ENCODE measurements at regions not wholly inside any gene's neighbourhood (a gene's known extent, or its start where the extent isn't known, plus 50 kb on each side); places are given as distances from the start of the nearest gene placed in this dataset.

DNA sequence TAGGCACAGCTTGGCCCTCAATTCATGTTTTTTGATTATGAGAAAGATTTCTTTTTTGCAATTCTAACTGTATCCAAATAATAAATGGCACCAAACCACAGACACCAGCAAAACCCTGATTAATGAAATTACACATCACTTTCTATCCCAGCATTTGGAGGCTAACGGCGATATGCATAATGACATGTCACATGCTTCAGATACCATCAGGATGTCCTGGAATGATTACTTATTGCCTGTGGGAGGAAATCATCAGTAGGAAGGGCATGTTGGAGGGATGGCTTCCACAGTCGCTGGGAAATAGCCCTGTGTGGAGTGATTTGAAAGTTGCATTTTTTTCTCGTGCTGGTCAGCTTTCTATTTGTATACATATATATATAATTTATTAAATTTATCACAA lies 121.7 kb downstream of the CMPK2 start:
- DNase-seq (ENCODE audit: low read depth) = no peak

DNA sequence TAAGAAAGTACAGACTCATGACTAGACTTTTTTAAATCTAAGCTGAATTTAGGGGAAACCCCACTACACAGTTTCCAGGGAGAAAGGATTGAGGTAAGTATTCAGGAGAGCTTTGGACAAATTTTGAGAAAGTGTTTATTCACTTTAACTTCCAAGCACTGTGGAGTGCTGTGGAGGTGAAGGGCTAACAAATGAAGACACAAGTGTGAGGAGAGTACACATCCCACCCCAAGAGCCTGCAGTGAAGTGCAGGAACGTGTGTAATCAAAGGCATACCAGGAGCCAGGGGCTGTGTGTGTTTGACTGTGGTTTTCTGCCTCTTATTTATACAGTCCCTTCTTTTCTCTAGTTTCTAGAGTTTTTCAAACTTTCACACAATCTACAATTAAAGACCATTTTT lies 118.3 kb downstream of the CMPK2 start:
- no peak for DNase-seq (ENCODE audit: low read depth)

DNA sequence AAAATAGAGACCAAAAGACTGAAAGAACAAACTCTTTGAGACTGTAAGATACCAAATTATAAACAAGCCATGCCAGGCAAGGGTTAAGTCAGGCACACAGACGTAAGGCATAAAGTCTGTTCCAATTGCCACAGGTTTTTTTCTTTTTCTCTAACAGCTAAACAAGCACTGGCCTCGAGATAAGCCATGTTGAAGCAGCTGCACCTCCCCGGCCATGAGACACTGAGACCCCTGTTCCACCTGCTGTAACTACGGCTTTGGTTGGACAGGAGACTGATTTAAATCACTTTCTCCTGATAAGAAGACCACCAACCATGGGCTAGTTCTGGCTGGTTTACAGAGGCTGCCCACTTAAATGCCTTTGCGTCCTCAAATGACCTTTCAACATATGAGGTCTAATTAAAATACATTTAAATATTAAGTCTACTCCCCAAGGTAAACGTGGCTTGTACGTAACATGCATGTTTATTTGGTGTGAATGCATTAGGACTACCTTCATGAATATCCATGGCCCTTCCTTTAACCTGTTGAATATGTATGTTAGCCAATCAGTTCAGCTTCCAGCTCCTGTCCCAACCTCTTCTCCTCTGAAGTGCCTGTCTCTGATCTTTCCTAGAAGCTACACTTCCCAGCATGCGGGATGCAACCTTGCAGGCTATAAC lies 117.2 kb downstream of the CMPK2 start:
- DNase-seq (ENCODE audit: low read depth) = no peak

DNA sequence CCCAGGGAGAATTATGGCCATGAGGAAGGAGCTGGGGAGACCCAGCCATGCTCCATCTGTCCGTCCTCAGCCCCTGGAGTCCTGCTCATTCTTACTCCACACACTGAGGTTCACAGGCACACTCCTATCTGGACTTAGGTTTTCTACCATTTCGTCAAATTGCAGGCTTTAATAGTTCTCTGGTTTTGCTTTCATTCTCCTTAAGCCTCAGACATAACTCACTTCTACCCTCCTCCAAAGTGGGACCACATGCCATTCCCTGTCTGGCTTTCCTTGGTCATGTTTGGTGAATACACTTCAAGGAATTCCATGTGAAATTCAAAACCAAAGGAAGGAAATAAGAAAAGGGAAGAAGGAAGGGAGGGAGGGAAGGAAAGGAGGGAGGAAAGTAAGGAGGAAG lies 115.7 kb downstream of the CMPK2 start:
- no peak for DNase-seq (ENCODE audit: low read depth)

DNA sequence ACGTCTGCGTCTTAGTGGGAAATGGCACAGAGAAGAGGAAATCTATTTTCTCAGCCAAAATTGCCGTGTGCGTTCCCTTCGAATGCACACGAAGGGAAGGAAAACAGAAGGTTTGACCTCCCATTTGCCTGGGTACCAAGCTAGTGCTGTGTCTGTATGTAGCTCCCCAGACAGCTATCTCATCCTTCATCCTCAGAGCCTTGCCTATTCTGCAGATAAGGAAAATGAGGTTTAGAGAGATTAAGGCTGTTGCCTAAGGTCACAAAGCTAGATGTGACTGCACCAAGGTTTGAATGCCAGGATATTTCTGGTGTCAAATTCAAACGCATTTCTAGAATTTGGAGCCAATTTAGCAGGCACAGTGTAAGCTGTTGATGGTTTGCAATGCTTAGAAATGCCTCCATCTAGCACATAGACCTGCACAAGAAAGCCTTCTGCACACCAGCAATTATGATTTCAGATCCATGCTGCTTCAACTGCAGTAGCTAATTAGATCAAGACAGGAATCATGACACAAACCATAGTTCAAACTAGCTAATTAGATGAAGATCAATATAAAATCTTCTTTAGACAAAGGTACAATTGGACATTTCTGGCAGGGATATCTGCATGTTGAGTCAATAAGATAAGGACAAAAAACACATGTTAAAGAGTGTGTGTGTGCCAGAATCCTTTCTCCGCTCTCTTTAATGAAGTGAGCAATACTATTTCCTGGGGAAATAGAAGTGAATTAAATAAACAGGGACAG lies 115.1 kb downstream of the CMPK2 start:
- DNase-seq (ENCODE audit: low read depth) = no peak

DNA sequence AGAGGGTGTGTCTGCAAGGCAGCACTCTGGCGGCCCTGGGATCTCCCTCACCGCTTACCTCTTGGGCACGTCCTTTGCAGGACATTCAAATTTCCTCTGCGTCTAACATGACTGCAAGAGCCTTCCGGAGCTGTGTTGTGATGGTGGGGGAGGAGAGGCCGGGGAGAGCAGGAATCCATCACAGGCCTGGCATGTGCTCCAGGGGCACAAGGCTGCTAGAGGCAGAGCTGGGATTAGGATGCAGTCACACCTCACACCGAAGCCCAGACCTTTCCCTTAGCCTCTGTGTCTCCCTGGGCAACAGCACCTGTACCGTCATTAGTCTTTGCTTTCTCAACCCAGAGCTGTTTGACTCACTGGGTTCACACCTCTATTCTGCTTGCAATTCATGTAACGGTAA lies 111.3 kb downstream of the CMPK2 start:
- no peak for DNase-seq (ENCODE audit: low read depth)

DNA sequence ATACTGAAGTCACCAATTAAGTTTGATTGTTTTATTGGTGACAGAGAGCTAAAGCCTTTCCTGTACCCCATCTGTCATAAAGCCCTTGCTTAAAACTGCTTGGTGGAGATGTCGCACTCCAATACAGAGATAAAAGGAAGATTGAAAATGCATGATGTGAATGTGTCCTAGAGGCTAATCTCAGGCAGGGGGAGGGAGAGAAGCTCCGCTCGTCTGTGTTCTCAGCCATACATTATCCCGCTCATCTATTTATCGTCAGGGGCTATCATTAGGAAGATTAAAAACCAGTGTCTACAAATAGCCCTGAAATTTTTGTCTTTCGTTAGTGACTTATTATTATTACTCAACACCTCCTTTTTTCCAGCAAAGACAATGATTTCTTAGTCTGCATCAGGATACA lies 110.3 kb downstream of the CMPK2 start:
- DNase-seq (ENCODE audit: low read depth) = no peak

DNA sequence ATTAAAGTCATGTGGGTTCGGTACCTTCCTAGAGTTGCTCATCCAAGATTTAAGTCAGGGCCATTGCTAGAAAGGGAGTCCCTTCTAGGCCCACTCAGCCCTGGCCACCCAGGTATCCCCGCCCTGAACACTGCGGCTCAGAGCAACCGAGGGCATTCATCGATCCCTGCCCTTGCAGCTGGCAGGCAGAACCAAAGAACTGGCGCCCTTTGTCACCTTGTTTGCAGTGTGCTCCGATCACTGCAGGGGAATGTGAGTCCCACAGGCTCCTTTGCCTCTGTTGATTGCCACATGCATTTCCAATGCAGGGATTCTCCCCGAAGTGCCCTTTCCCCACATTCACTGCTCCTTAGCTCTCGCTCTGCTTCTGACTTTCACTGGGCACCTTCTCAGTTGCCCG lies 108.5 kb downstream of the CMPK2 start:
- no peak for DNase-seq (ENCODE audit: low read depth)

DNA sequence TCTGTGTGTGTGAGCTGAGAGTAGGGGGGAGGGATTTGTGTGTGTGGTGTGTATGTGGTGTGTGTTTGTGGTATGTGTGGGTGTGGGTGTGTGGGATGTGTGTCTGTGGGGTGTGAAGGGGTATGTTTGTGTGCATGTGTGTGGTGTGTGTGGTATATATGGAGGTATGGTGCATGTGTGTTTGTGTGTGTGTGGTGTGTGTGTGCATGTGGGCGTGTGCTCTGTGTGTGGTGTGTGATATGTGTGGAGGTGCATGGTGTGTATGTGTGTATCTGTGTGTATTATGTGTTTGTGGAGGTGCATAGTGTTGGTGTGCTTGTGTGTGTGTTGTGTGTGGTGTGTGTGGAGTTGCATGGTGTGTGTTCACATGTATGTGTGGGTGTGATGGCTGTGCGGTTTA lies 106.0 kb downstream of the CMPK2 start:
- DNase-seq (ENCODE audit: low read depth) = no peak

DNA sequence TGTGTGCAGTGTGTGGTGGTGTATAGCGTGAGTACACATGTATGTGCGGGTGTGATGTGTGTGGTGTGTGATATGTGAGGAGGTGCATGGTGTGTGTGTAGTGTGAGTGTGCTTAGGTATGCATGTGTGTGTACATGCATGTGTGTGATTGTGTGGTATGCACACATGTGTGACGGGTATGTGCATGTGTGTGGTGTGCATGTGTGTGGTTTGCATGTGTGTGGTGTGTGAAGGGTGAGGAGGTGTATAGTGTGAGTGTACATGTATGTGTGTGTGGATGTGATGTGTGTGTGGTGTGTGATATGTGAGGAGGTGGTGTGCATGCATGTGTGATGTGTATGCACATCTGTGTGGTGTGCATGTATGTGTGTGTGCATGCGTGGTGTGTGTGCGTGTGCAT lies 105.6 kb downstream of the CMPK2 start:
- DNase-seq (ENCODE audit: low read depth) = no peak

DNA sequence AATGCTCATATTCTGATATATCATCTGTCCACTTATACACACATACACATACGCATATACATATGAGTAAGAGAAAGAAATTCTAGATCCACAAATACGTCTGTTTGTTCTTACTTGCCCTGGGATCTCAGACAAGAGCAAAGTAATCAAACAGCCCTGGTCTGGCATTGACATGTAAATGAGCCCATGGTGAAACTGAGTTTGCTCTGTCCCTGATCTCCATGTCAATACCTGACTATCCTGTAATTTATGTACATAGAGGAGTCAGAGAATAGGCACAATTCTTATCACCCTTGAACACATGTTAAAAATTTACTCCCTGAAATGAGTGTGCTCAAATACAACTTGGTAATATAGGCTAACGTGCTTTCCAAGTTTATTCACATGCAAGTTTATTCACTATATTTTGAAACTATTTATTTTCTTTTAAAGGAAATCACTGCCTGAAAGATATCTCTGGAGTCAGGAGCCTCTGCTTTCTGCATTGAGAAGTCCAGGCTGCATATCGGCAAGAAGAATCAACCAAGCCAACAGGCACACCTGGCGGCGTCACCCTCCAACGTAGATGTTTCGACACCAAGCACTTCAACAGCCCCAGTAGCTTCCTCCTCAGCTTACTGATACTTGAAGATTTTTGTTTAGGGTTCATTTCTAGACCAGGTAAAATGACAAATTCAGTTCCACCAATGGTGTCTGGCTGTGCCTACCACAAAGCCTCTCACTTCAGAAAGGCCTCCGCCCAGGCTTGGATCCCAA lies 100.6 kb downstream of the CMPK2 start:
- no peak for DNase-seq (ENCODE audit: low read depth)

DNA sequence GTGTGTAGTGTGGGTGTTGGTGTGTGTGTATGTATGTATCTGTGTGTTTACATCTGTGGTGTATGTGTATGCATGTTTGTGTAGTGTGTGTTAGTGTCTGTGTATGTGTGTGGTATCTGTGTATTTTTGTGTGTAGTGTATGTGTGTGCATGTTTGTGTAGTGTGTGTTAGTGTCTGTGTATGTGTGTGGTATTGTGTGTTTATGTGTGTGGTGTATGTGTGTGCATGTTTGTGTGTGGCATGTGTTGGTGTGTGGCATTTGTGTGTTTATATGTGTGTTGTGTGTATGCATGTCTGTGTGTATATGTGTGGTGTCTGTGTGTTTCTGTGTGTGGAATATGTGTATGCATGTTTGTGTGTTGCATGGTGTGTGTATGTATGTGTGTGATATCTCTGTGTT lies 96.4 kb downstream of the CMPK2 start:
- DNase-seq (ENCODE audit: low read depth) = no peak

DNA sequence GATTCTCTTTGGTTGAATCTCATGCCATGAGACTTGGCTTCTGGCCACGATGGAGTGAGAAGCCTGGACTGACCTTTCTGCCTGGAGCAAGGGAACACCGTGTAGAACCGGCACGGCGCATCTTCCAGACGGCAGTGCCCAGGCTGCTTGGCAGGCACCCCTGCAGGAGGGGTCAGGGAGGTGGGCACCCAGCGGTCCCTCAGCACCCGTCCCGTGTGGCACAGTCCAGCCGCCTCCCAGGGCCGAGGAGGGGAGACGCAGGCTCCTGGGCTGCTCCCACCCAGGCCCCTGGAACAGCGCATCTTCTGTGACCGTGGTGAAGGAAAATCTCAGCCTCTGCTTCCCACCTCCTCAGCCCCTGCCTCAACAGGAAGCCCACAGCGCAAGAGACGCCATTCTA lies 95.7 kb downstream of the CMPK2 start:
- DNase-seq (ENCODE audit: low read depth) = no peak

DNA sequence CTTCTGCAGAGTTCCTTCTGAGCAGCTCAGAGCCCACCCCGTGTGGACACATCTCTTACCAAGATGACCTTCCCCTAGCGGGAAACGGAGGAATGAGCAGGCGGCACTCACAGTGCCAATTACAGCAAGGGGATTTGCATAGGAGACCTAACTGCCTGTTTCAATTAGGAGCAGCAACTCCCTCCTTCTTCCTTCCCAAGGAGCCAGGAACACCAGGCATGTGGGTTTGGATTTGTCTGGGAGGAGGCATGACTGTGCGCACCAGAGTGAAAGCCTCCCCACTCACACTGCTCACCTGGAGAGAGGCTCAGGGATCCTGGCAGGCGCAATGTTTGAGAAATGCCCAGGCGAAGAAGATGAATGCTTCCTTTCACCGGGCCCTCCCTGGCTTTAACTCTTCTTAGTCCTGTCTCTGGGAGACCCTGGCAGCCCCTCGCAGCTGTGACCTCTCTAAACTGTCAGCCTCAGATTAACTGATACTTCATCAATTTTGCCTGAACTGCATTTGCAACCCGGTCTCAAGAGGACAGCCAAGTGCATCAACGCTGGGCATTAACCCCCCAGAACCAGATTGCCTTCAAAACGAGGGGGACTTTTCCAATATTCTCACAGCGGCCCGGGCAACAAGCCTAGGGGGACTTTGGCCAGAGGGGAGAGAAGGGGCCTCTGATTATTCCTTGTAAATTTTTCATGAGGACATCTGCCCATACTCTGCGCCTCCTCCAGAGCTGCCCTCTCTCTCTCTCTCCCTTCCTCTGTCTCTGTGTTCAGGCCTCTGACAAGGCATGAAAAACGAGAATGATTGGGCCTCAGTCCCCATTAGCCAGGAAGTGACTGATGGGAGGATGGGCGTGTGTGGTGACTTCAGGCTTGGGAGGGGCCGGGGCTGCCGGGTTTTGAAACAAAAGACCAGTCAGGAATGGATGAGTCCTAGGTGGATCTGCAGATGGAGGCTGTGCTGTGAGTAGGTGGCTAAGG lies 93.8 kb downstream of the CMPK2 start:
- DNase-seq (ENCODE audit: low read depth) = no peak

DNA sequence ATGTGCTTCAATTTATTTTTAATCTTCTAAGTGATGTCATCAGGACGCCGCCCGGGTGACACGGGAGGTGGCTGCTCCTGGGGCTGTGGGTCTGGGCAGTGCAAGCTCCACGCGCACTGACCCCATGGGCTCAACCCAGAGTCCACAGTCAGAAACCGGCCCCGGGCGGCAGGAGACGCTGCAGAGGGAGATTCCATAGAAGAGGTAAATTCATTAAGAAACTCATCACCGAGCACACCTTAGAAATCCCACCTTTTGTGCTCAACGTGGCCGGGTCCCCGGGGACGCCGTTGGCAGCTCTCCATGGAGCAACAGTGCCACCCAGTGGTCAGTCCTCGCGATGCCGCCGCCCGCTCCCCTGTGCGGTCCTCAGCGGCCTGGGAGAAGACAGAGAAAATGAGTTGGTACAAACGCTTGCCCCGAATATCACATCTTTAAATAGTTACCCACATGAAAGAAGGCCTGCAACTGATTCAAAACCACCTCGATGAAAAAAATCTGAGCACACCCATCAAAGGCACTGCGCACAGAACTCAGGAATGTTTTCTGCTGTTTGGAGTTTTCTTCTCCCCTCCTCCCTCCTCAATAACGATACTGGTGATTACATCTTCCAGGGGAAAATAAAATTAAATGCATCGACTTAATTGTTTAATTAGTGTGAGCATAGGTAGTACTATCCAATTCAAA lies 92.6 kb downstream of the CMPK2 start:
- DNase-seq (ENCODE audit: low read depth) = peak; percentile 60

DNA sequence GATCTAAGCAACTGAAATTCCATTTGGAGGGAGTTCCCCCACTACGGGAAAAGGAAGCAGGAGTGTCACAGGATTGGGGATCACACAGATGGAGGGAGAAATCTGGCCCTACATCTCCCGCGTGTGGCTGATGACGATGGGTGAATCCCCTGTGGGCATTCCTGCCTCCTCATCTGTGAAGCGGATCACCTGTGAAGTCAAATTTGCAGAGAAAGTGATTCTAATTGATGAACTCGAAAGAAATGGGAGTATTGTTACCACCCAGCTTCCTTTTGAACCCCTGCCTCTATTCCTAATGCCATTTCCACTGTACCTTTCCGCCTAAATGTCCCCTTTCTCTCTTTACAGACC lies 92.0 kb downstream of the CMPK2 start:
- no peak for DNase-seq (ENCODE audit: low read depth)

DNA sequence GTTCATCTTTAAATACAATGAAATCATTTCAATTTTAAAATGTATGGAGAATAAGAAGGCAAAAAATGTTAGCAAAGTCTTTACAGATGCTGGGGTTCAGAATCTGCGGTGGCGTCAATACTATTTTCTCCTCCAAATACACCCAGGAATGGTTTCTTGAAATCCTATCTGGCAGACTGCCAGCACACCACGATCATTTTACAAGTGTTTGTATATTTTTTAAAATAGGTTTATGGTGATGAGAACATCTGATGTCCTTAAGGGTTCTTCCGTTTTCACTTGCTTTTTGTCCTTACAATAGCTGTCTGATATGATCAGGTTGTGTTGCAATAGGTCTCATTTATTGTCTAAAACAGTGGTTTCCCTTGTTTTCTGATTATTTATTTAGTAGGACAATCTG lies 89.6 kb downstream of the CMPK2 start:
- DNase-seq (ENCODE audit: low read depth) = no peak

DNA sequence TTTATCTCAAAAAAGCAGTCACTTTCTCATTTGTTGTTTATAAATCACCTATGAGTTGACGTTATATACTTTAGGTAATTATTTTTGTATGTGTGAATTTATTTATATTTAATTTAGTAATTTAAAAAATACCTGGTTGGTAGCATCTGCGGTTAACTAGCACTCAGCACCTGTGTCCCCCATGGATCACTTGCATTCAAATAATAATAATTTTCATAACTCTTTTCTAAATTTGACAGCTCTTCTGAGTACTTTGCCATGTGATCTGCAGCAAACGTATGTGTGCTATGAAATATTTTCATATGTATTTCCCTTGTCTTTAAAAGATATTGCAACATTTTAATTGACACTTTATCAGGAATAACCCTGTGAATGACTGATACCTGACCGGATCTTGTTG lies 88.1 kb downstream of the CMPK2 start:
- DNase-seq (ENCODE audit: low read depth) = no peak

DNA sequence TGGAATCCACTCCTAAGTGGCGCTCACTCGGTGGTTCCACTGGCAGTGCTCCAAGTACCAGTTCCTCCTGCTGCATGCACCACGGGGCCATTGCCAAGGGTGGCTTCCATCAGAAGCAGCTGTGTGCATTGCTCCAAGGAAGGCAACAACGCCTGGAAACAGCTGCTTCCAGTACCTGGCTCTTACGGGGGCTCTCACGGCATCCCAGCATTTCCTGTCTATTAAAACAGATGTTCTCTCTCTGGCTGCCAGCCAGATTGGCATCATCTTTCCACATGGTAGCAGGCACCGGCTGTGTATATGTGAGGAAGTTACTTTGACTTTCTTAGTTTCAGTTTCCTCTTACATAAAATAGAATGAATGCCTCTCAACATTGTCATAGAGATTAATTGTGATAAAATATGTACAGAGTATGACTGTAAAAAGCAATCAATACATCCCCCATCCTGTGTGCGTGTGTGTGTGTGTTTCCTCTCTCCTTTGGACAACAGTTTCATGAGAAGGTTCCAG lies 84.9 kb downstream of the CMPK2 start:
- no peak for DNase-seq (ENCODE audit: low read depth)

DNA sequence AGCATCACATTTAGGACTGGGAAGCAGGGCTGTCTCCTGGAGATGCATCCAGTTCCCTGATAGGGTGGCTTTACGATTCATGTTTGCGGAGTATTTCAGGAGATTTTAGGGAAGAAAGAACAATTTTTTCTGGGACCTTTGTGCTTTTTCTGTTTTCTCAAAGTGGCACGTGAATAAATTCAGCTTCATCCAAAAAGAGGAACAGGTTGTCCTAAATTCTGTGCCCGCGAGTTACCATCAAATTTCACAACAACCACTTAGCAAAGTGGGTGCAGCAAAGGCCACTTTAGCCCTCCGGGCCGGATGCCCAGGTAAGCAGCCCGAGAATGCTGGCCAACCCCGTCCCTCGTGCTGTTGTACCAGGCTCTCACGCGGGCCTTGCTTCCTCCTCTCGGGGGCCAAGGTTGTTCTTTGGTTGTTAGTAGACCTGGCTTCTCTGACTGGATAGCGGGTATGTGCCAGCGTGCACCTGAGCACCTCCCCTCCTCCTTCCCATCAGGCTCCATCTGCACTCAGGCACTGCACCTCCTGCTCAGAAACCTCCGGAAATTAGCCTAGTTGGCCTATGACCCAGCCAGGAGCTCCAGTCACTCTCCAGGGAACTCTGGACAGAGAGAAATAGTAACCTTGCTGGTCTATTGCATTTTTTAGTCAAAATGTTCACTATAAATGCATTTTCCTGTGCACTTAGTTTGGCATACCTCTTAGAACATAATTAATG lies 83.0 kb downstream of the CMPK2 start:
- no peak for DNase-seq (ENCODE audit: low read depth)

DNA sequence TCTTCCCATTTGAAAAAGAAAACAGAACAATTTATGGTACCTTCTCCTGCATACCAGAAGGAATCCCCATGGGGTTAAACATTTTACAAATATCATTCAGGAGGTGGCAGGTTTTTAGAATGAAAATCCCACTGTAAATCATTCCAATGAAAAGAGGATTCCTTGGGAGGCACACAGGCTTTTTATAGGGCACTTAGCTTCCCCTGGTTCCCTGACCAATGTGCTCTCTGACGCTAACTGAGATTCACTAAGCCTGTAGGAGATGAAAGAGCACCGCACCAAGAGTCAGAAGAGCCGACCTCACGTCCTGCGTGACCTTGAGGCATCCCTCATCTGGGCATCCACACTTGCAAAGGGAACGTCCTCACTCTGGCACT lies 82.5 kb downstream of the CMPK2 start:
- DNase-seq (ENCODE audit: low read depth) = no peak
